Large intestine (tissue), 3 donors: ENCODE measurements at regions not wholly inside any gene's neighbourhood (a gene's known extent, or its start where the extent isn't known, plus 50 kb on each side); places are given as distances from the start of the nearest gene placed in this dataset.
"Not testable (repeated sequence)": the region's sequence is repeated elsewhere in the genome, so short reads cannot be mapped to it uniquely, and the experiment has no call there.

ENCODE experiments used
- DNase-seq, 2 donors: peaks; one replicate each; pipeline versions ENCODE4 v3.0.0 to v3.0.0-alpha.2; 2013
- H3K27ac ChIP-seq: one replicate; pipeline ENCODE4 v1.5.1; 2013; ENCODE audit warnings: low read length
- H3K27me3 ChIP-seq: 2 replicates; pipeline ENCODE4 v1.6.1; 2013; ENCODE audit warnings: low read length; ENCODE audit not compliant: control insufficient read depth, insufficient read depth
- H3K36me3 ChIP-seq: 2 replicates; pipeline ENCODE4 v1.6.1; 2013; ENCODE audit warnings: low read length; ENCODE audit not compliant: control insufficient read depth, insufficient read depth
- H3K4me1 ChIP-seq: one replicate; pipeline ENCODE4 v1.6.1; 2013; ENCODE audit warnings: low read length; ENCODE audit not compliant: control insufficient read depth, insufficient read depth
- H3K4me3 ChIP-seq: one replicate; pipeline ENCODE4 v1.5.1; 2013; ENCODE audit warnings: low read length
- H3K9me3 ChIP-seq: one replicate; pipeline ENCODE4 v1.6.1; 2013; ENCODE audit warnings: mild to moderate bottlenecking, low read depth, low read length, moderate library complexity; ENCODE audit not compliant: control insufficient read depth
- WGBS: methylation state at CpG from one replicate; pipeline ENCODE4 v1.1.5; 2013; ENCODE audit warnings: low lambda C conversion rate; ENCODE audit not compliant: insufficient coverage; 5-methylcytosine and 5-hydroxymethylcytosine counted together

- H3K9me3 ChIP-seq, H3K36me3 ChIP-seq, H3K4me3 ChIP-seq, DNase-seq, H3K4me1 ChIP-seq, H3K27me3 ChIP-seq, H3K27ac ChIP-seq: not testable (repeated sequence)
- no CpG with 5 or more reads among the region's 3 CpGs for WGBS
These were observed 96.8 kb upstream of the POMZP3 start for GRCh38 chr7:76723928-76724327.

GRCh38 chr7:76716551-76716950, 89.5 kb upstream of the POMZP3 start:
- not testable (repeated sequence) for H3K9me3 ChIP-seq, H3K4me3 ChIP-seq, H3K27me3 ChIP-seq, H3K4me1 ChIP-seq, H3K36me3 ChIP-seq, H3K27ac ChIP-seq, DNase-seq
- WGBS: no CpG with 5 or more reads among the region's 4 CpGs

- not testable (repeated sequence) for H3K4me3 ChIP-seq, H3K4me1 ChIP-seq, H3K36me3 ChIP-seq, H3K27ac ChIP-seq, H3K9me3 ChIP-seq, H3K27me3 ChIP-seq, DNase-seq
- WGBS: no CpG with 5 or more reads among the region's 3 CpGs
These were observed 85.8 kb upstream of the POMZP3 start for GRCh38 chr7:76712926-76713325.

GRCh38 chr7:76711648-76712047, 84.6 kb upstream of the POMZP3 start:
- H3K4me3 ChIP-seq, H3K27me3 ChIP-seq, H3K4me1 ChIP-seq, H3K36me3 ChIP-seq, H3K27ac ChIP-seq, H3K9me3 ChIP-seq, DNase-seq: not testable (repeated sequence)
- 83% methylated on average over 1 of the region's 2 CpGs for WGBS

- H3K9me3 ChIP-seq, H3K36me3 ChIP-seq, H3K4me3 ChIP-seq, H3K4me1 ChIP-seq, H3K27me3 ChIP-seq, H3K27ac ChIP-seq: not testable (repeated sequence)
- no CpG with 5 or more reads among the region's 1 CpG for WGBS
- peak; percentile 1 to 2 for DNase-seq
These were observed 82.6 kb upstream of the POMZP3 start for GRCh38 chr7:76709703-76710102.

GRCh38 chr7:76708446-76708845, 81.4 kb upstream of the POMZP3 start:
- not testable (repeated sequence) for DNase-seq, H3K4me1 ChIP-seq, H3K27ac ChIP-seq, H3K4me3 ChIP-seq, H3K27me3 ChIP-seq, H3K36me3 ChIP-seq, H3K9me3 ChIP-seq
- WGBS: no CpG with 5 or more reads among the region's 2 CpGs

GRCh38 chr7:76703815-76704214, 76.7 kb upstream of the POMZP3 start:
- H3K4me3 ChIP-seq, H3K27ac ChIP-seq, H3K4me1 ChIP-seq, DNase-seq, H3K27me3 ChIP-seq, H3K9me3 ChIP-seq, H3K36me3 ChIP-seq: not testable (repeated sequence)

GRCh38 chr7:76686277-76686676, 59.2 kb upstream of the POMZP3 start:
- not testable (repeated sequence) for H3K36me3 ChIP-seq, H3K4me1 ChIP-seq, H3K27me3 ChIP-seq, DNase-seq, H3K27ac ChIP-seq, H3K9me3 ChIP-seq, H3K4me3 ChIP-seq
- no CpG with 5 or more reads among the region's 3 CpGs for WGBS

- H3K36me3 ChIP-seq, H3K9me3 ChIP-seq, H3K4me1 ChIP-seq, H3K4me3 ChIP-seq, H3K27me3 ChIP-seq, DNase-seq, H3K27ac ChIP-seq: not testable (repeated sequence)
- no CpG with 5 or more reads among the region's 1 CpG for WGBS
These were observed 57.7 kb upstream of the POMZP3 start for GRCh38 chr7:76684737-76685136.

GRCh38 chr7:76683631-76684030, 56.6 kb upstream of the POMZP3 start:
- H3K27me3 ChIP-seq, H3K9me3 ChIP-seq, H3K4me3 ChIP-seq, DNase-seq, H3K4me1 ChIP-seq, H3K36me3 ChIP-seq, H3K27ac ChIP-seq: not testable (repeated sequence)
- no CpG with 5 or more reads among the region's 1 CpG for WGBS

- not testable (repeated sequence) for H3K4me3 ChIP-seq, DNase-seq, H3K9me3 ChIP-seq, H3K36me3 ChIP-seq, H3K27me3 ChIP-seq, H3K27ac ChIP-seq, H3K4me1 ChIP-seq
- WGBS: no CpG with 5 or more reads among the region's 2 CpGs
These were observed 54.7 kb upstream of the POMZP3 start for GRCh38 chr7:76681810-76682209.
